ENCODE measurements at regions not wholly inside any gene's neighbourhood (a gene's known extent, or its start where the extent isn't known, plus 50 kb on each side); places are given as distances from the start of the nearest gene placed in this dataset.

DNA sequence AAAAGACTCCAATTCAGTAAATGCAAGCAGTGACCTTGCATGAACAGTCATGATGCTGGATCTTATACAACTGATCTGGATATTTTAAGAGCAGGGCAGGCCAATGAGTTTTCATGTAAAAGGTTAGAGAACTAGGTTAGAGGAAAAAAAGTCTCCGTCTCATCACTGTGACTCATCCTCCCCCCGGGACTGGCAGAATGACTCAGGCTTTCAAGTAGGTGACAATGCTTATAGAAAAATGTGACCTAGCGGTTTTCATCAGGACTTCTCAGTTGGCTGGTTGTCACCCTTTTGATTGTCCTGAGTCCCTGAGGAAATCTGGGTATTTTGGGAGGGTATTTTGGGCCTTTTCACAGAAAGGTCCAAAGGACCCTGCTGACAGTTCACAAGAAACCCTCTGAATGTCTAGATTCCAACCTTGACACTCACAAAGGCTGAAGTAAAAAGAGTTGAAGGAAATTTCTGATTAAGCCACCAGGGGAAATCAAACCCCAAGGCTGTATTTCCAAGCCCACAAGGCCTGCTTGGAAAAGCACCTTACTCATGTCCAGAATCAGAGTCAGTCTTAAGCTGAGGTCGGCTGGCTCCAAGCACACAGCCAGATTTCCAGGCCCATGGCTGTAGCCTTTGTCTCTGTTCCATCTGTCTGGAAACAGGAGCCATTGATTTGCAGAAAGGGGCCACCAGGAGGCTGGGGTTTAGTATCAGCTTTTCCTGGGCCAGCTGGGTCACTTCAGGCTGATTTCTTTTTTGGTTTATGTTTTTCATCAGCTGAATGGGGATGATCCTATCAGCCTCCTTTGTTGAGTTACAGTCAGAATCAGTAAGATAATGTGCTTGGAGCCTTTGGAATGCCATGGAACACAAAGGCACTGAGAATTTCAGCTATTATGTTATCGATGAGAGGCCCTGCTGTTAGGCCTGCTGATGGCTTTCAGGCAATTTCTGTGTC is 226.4 kb upstream of the HABP2 start:
- no peaks in the 10 kb centered on the region for H3K79me2 ChIP-seq (ENCODE audit: insufficient read depth, low read length)
- H2AFZ ChIP-seq (ENCODE audit: low read depth, low read length), result no peak overlapping the region
- H3K36me3 ChIP-seq (ENCODE audit: insufficient read depth, low read length), result no peaks in the 10 kb centered on the region
- no peak overlapping the region for H3K9ac ChIP-seq (ENCODE audit: low read depth, low read length)
- no peak overlapping the region for H3K4me2 ChIP-seq (ENCODE audit: insufficient read depth, low read length)
- H4K20me1 ChIP-seq (ENCODE audit: insufficient read depth, low read length), result no peaks in the 10 kb centered on the region
- DNase-seq (peak; percentile 11), ATAC-seq (ENCODE audit: insufficient read depth, low read depth) (no peak; the same call in 2 of the 3 replicates)
- H3K27ac ChIP-seq (ENCODE audit: low read length), result no peak overlapping the region
- H3K4me3 ChIP-seq (ENCODE audit: low read depth in 1 of 2, low read length in 2 of 2), result no peak overlapping the region
- TF ChIP-seq EZH2 (IDR thresholded peaks at IDR 0.05; ENCODE audit: borderline replicate concordance, low read depth, low read length, severe bottlenecking), result no peak
- no peak for TF ChIP-seq CTCF (IDR thresholded peaks at IDR 0.05; ENCODE audit: borderline replicate concordance, extremely low read depth, low read length, poor library complexity, severe bottlenecking)
- H3K9me3 ChIP-seq (ENCODE audit: insufficient read depth, low read length, severe bottlenecking), result no peaks in the 10 kb centered on the region
- H3K27me3 ChIP-seq (ENCODE audit: insufficient read depth, low read length, poor library complexity), result no peaks in the 10 kb centered on the region
- no peaks in the 10 kb centered on the region for H3K4me1 ChIP-seq (ENCODE audit: insufficient read depth, low read length)

DNA sequence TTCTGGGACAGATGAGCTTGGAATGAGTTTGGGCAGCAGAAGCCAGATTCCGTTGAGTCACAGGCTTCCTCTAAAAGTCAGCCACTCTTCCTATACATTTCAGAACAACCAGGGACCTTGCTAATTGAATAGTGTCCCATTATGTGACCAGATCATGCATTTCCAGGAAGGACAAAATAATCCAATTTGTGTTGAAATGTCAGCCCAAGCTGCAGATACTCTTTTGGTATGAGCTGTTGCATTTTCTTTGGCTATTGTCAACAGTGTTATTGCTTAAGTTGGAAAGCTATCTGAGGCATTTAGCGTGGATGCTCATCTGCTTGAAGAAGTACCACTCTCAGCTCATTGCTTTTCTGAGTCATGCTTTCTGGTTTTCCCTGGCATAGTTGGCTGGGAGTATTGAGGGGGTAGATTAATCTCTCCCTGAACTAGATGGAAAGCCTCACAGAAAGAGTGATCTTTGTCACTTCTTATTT is 223.7 kb upstream of the HABP2 start:
- Histone ChIP-seq H3K9me3 (ENCODE audit: insufficient read depth, low read length, severe bottlenecking) (no peaks in the 10 kb centered on the region), H3K79me2 (ENCODE audit: insufficient read depth, low read length) (no peaks in the 10 kb centered on the region), H4K20me1 (ENCODE audit: insufficient read depth, low read length) (no peaks in the 10 kb centered on the region), H3K27me3 (ENCODE audit: insufficient read depth, low read length, poor library complexity) (no peaks in the 10 kb centered on the region), H2AFZ (ENCODE audit: low read depth, low read length) (no peak overlapping the region), H3K4me1 (ENCODE audit: insufficient read depth, low read length) (no peaks in the 10 kb centered on the region), H3K4me3 (ENCODE audit: low read depth in 1 of 2, low read length in 2 of 2) (no peak overlapping the region), H3K4me2 (ENCODE audit: insufficient read depth, low read length) (no peak overlapping the region), H3K36me3 (ENCODE audit: insufficient read depth, low read length) (no peaks in the 10 kb centered on the region), H3K27ac (ENCODE audit: low read length) (no peak overlapping the region), H3K9ac (ENCODE audit: low read depth, low read length) (no peak overlapping the region)
- ATAC-seq (ENCODE audit: insufficient read depth, low read depth) (no peak), DNase-seq (no peak)
- TF ChIP-seq CTCF (IDR thresholded peaks at IDR 0.05; ENCODE audit: borderline replicate concordance, extremely low read depth, low read length, poor library complexity, severe bottlenecking), result no peak
- TF ChIP-seq EZH2 (IDR thresholded peaks at IDR 0.05; ENCODE audit: borderline replicate concordance, low read depth, low read length, severe bottlenecking), result no peak

DNA sequence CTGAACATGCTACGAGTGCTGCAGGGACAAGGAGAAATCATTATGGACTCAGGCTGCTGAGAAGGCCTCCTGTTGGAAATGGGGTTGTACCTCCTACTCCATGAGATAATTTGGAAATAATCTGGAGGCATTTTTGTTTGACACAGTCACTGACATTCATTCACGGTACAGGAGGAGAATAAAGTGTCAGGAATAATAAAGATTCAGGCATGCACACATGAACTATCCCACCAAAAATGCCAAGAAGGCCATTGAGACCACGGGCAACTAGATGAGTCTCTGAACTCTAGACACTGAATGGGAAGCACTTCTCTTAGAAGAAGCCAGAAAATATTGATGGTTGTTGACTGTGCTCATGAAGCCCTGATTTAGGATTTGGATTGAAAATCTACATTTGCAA is 220.9 kb upstream of the HABP2 start:
- no peak overlapping the region for H2AFZ ChIP-seq (ENCODE audit: low read depth, low read length)
- no peak overlapping the region for H3K27ac ChIP-seq (ENCODE audit: low read length)
- no peaks in the 10 kb centered on the region for H3K4me1 ChIP-seq (ENCODE audit: insufficient read depth, low read length)
- no peak overlapping the region for H3K4me2 ChIP-seq (ENCODE audit: insufficient read depth, low read length)
- no peak overlapping the region for H3K9ac ChIP-seq (ENCODE audit: low read depth, low read length)
- no peaks in the 10 kb centered on the region for H3K9me3 ChIP-seq (ENCODE audit: insufficient read depth, low read length, severe bottlenecking)
- no peaks in the 10 kb centered on the region for H4K20me1 ChIP-seq (ENCODE audit: insufficient read depth, low read length)
- H3K27me3 ChIP-seq (ENCODE audit: insufficient read depth, low read length, poor library complexity), result no peaks in the 10 kb centered on the region
- no peaks in the 10 kb centered on the region for H3K36me3 ChIP-seq (ENCODE audit: insufficient read depth, low read length)
- no peak overlapping the region for H3K4me3 ChIP-seq (ENCODE audit: low read depth in 1 of 2, low read length in 2 of 2)
- H3K79me2 ChIP-seq (ENCODE audit: insufficient read depth, low read length), result no peaks in the 10 kb centered on the region
- no peak for ATAC-seq (ENCODE audit: insufficient read depth, low read depth)
- DNase-seq, result no peak
- TF ChIP-seq EZH2 (IDR thresholded peaks at IDR 0.05; ENCODE audit: borderline replicate concordance, low read depth, low read length, severe bottlenecking) (no peak), CTCF (IDR thresholded peaks at IDR 0.05; ENCODE audit: borderline replicate concordance, extremely low read depth, low read length, poor library complexity, severe bottlenecking) (no peak)
